Fibroblast of lung (primary cell): ENCODE measurements at regions not wholly inside any gene's neighbourhood (a gene's known extent, or its start where the extent isn't known, plus 50 kb on each side); places are given as distances from the start of the nearest gene placed in this dataset.

ENCODE experiments used
- EZH2 ChIP-seq: IDR thresholded peaks from 2 replicates; pipeline ENCODE4 v1.5.1; 2012; ENCODE audit warnings: low read length, control low read depth, mild to moderate bottlenecking; ENCODE audit errors: missing control alignments
- TF ChIP-seq, protein P1 (sequence below), 2 donors: IDR thresholded peaks in 1 of 2; conservative IDR thresholded peaks in 1 of 2; 1 replicate in 1 of 2; 2 replicates in 1 of 2; pipeline ENCODE4 v1.5.1; 2011 to 2012; ENCODE audit warnings: low read length in 2 of 2, control low read depth in 1 of 2, inconsistent platforms in 1 of 2, low read depth in 1 of 2, mild to moderate bottlenecking in 1 of 2

DNA sequence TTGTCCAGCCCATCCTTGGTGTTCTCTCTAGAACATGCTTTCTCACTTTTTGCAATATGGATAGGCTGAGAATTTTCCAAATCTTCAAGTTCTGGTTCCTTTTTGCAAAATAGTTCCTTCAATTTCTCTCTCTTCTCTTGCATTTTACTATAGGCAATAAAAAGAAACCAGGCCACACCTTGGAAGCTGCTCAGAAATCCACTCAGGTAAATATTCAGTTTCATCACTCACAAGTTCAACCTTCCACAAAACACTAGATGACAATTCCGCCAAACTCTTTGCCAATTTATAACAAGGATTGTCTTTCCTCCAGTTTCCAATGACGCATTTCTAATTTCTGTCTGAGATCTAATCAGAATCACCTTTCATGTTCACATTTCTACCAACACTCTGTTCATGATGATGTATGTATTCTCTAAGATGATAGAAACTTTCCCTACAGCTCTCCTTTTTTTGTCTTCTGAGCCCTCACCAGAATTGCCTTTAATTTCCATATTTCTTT is 204.2 kb upstream of the PIK3R1 start:
- TF ChIP-seq, protein P1, sequence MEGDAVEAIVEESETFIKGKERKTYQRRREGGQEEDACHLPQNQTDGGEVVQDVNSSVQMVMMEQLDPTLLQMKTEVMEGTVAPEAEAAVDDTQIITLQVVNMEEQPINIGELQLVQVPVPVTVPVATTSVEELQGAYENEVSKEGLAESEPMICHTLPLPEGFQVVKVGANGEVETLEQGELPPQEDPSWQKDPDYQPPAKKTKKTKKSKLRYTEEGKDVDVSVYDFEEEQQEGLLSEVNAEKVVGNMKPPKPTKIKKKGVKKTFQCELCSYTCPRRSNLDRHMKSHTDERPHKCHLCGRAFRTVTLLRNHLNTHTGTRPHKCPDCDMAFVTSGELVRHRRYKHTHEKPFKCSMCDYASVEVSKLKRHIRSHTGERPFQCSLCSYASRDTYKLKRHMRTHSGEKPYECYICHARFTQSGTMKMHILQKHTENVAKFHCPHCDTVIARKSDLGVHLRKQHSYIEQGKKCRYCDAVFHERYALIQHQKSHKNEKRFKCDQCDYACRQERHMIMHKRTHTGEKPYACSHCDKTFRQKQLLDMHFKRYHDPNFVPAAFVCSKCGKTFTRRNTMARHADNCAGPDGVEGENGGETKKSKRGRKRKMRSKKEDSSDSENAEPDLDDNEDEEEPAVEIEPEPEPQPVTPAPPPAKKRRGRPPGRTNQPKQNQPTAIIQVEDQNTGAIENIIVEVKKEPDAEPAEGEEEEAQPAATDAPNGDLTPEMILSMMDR (conservative IDR thresholded peaks at IDR 0.05 in 1 of 2, IDR thresholded peaks at IDR 0.05 in 1 of 2; ENCODE audit: low read depth in 1 of 2, low read length in 2 of 2), result no peak
- no peak for TF ChIP-seq EZH2
